HL-60 (cell line): ENCODE measurements at regions not wholly inside any gene's neighbourhood (a gene's known extent, or its start where the extent isn't known, plus 50 kb on each side); places are given as distances from the start of the nearest gene placed in this dataset.

Experiments used
- DNase-seq, 2 experiments: peaks; one replicate each; pipeline ENCODE4 v3.0.0-alpha.2; 2010 to 2020; ENCODE audit warnings: low read depth in 1 of 2, low spot score in 1 of 2
- H3K27ac ChIP-seq: fragments of 250-450 bp; sonication (Bioruptor Pico); replicated peaks from 2 replicates; pipeline ENCODE4 v1.5.1; 2020; ENCODE audit warnings: mild to moderate bottlenecking, moderate library complexity
- H3K27me3 ChIP-seq: fragments of 250-450 bp; sonication (Bioruptor Pico); 2 replicates; pipeline ENCODE4 v1.5.1; 2021; ENCODE audit warnings: mild to moderate bottlenecking, moderate library complexity; ENCODE audit not compliant: insufficient read depth, poor library complexity, severe bottlenecking
- H3K4me3 ChIP-seq: replicated peaks from 2 replicates; pipeline ENCODE4 v1.5.1; 2011; ENCODE audit warnings: mild to moderate bottlenecking, control low read depth, low read length; ENCODE audit not compliant: insufficient read depth
- GABPA ChIP-seq: IDR thresholded peaks from 2 replicates; pipeline ENCODE4 v1.6.1; 2012; ENCODE audit warnings: low read depth
- POLR2AphosphoS5 ChIP-seq: IDR thresholded peaks from 2 replicates; pipeline ENCODE4 v1.6.1; 2012; ENCODE audit warnings: low read depth
- SPI1 ChIP-seq: IDR thresholded peaks from 2 replicates; pipeline ENCODE4 v1.6.1; 2012; ENCODE audit warnings: low read depth, mild to moderate bottlenecking, borderline replicate concordance
- TF ChIP-seq, protein P1 (sequence below): IDR thresholded peaks from one replicate; pipeline ENCODE4 v1.5.1; 2011; ENCODE audit warnings: low read length, control low read depth, inconsistent platforms; ENCODE audit not compliant: insufficient read depth
- TF ChIP-seq, protein P2 (sequence below): IDR thresholded peaks from 2 replicates; pipeline ENCODE4 v1.6.1; 2012; ENCODE audit warnings: low read depth; ENCODE audit not compliant: insufficient replicate concordance

DNA sequence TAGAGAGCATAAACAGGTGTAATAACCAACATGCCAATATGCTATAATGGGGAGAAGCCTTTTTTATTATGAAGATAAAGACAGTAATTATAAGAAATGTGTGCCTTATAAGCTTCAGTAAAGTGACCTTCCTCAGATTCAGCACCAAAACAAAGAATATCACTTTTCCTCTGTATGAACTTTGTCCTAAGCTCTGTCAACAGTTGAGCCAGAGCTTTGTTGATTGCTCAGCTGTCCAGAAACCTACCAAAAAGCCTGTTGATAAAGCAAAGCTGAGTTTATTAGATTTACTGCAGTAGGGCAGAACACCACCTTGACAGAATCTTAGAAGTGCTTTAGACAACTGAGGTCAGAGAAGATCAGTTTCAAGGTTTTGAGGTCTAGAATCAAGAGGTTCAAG is 635.3 kb downstream of the EDEM1 start:
- Histone ChIP-seq H3K27me3 (no peaks in the 10 kb centered on the region), H3K27ac (no peak overlapping the region), H3K4me3 (no peak overlapping the region)
- TF ChIP-seq POLR2AphosphoS5 (no peak), SPI1 (no peak), GABPA (no peak)
- TF ChIP-seq, protein P1, sequence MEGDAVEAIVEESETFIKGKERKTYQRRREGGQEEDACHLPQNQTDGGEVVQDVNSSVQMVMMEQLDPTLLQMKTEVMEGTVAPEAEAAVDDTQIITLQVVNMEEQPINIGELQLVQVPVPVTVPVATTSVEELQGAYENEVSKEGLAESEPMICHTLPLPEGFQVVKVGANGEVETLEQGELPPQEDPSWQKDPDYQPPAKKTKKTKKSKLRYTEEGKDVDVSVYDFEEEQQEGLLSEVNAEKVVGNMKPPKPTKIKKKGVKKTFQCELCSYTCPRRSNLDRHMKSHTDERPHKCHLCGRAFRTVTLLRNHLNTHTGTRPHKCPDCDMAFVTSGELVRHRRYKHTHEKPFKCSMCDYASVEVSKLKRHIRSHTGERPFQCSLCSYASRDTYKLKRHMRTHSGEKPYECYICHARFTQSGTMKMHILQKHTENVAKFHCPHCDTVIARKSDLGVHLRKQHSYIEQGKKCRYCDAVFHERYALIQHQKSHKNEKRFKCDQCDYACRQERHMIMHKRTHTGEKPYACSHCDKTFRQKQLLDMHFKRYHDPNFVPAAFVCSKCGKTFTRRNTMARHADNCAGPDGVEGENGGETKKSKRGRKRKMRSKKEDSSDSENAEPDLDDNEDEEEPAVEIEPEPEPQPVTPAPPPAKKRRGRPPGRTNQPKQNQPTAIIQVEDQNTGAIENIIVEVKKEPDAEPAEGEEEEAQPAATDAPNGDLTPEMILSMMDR: no peak
- TF ChIP-seq, protein P2, sequence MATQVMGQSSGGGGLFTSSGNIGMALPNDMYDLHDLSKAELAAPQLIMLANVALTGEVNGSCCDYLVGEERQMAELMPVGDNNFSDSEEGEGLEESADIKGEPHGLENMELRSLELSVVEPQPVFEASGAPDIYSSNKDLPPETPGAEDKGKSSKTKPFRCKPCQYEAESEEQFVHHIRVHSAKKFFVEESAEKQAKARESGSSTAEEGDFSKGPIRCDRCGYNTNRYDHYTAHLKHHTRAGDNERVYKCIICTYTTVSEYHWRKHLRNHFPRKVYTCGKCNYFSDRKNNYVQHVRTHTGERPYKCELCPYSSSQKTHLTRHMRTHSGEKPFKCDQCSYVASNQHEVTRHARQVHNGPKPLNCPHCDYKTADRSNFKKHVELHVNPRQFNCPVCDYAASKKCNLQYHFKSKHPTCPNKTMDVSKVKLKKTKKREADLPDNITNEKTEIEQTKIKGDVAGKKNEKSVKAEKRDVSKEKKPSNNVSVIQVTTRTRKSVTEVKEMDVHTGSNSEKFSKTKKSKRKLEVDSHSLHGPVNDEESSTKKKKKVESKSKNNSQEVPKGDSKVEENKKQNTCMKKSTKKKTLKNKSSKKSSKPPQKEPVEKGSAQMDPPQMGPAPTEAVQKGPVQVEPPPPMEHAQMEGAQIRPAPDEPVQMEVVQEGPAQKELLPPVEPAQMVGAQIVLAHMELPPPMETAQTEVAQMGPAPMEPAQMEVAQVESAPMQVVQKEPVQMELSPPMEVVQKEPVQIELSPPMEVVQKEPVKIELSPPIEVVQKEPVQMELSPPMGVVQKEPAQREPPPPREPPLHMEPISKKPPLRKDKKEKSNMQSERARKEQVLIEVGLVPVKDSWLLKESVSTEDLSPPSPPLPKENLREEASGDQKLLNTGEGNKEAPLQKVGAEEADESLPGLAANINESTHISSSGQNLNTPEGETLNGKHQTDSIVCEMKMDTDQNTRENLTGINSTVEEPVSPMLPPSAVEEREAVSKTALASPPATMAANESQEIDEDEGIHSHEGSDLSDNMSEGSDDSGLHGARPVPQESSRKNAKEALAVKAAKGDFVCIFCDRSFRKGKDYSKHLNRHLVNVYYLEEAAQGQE: no peak
- DNase-seq: no peak

DNA sequence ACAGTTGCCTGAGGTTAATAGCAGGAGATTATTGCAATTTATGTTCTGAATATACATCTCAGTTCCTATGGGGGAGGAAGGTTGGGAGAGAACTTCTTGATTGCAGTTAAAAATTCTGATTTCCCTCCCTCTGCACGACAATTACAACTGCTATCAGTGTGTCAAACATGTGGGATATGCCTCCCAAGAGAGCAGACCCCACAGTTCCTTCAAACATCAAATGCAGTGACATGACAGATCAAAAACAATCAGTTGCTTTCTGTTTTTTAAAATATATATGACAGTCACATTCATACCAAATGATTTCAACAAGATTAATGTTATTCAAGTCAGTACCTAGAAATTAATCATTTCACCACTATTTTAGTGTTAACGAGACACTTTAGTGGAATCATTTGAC is 639.0 kb downstream of the EDEM1 start:
- TF ChIP-seq SPI1: no peak
- TF ChIP-seq, protein P1: no peak
- TF ChIP-seq GABPA: no peak
- no peak overlapping the region for H3K27ac ChIP-seq
- H3K4me3 ChIP-seq: no peak overlapping the region
- no peaks in the 10 kb centered on the region for H3K27me3 ChIP-seq
- DNase-seq: no peak

- Histone ChIP-seq H3K4me3 (no peak overlapping the region), H3K27me3 (no peaks in the 10 kb centered on the region), H3K27ac (no peak overlapping the region)
- no peak for DNase-seq
- TF ChIP-seq, protein P1: no peak
- TF ChIP-seq SPI1 (no peak), POLR2AphosphoS5 (no peak), GABPA (no peak)
- TF ChIP-seq, protein P2: no peak
Measured at GRCh38 chr3:5828251-5828650, 640.7 kb downstream of the EDEM1 start.

DNA sequence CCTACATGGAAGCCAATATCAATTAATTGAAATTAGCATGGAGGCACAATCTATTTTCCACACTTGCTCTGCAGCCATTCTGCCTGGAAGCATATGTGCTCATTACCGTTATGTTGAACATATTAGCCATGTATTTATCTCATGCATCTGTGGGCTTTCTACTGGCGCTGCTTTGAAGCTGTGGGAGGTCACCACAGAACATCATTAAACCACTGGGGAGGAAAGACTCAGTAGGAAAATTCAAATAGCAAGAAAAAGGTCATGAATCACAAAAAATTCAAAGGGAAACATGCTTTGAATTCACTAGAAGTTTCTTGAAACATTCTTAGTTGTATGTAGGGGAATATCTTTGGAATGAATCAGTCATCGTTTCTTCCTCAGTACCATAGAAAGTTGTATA is 652.5 kb downstream of the EDEM1 start:
- TF ChIP-seq GABPA: no peak
- TF ChIP-seq POLR2AphosphoS5: no peak
- TF ChIP-seq, protein P1: no peak
- no peak for TF ChIP-seq SPI1
- TF ChIP-seq, protein P2: no peak
- Histone ChIP-seq H3K27ac (no peak overlapping the region), H3K27me3 (no peaks in the 10 kb centered on the region), H3K4me3 (no peak overlapping the region)
- no peak for DNase-seq
